BJ (cell line): ENCODE measurements at regions not wholly inside any gene's neighbourhood (a gene's known extent, or its start where the extent isn't known, plus 50 kb on each side); places are given as distances from the start of the nearest gene placed in this dataset.

ENCODE experiments used
- CTCF ChIA-PET: fragments of 350-600 bp; formaldehyde crosslinking; extraction: SDS; loops from one replicate; lab custom pipeline; 2021; ENCODE audit warnings: antibody characterized with exemption, inconsistent platforms; lab: Yijun Ruan, JAX
- POLR2A ChIA-PET: fragments of 300-600 bp; sonication (Branson Sonifier 250); formaldehyde crosslinking; extraction: SDS; loops from one replicate; lab custom pipeline; 2021; ENCODE audit warnings: antibody characterized with exemption; lab: Charles Lee
- DNase-seq: peaks from one replicate; pipeline ENCODE4 v3.0.0-alpha.2; 2011; ENCODE audit warnings: low read depth
- H3K27me3 ChIP-seq: 2 replicates; pipeline ENCODE4 v1.6.0; 2011; ENCODE audit warnings: low read length; ENCODE audit not compliant: control insufficient read depth, insufficient read depth
- H3K36me3 ChIP-seq: 2 replicates; pipeline ENCODE4 v1.5.1; 2011; ENCODE audit warnings: low read length; ENCODE audit not compliant: control insufficient read depth, insufficient read depth
- H3K4me3 ChIP-seq: 2 replicates; pipeline ENCODE4 v1.5.1; 2011; ENCODE audit warnings: low read depth, mild to moderate bottlenecking, control low read depth, low read length
- CTCF ChIP-seq: IDR thresholded peaks from 2 replicates; pipeline ENCODE4 v1.5.1; 2011; ENCODE audit warnings: low read depth, mild to moderate bottlenecking, control low read depth, inconsistent platforms, low read length, moderate library complexity; ENCODE audit not compliant: insufficient read depth

- TF ChIP-seq CTCF = no peak
- POLR2A ChIA-PET = no interaction called here
- CTCF ChIA-PET = no interaction called here
- Histone ChIP-seq H3K36me3 (no peaks in the 10 kb centered on the region), H3K27me3 (no peaks in the 10 kb centered on the region), H3K4me3 (no peak overlapping the region)
- no peak for DNase-seq
Observed at GRCh38 chr1:55654171-55654570, 439.0 kb upstream of the USP24 start.

GRCh38 chr1:55650444-55650843, 435.3 kb upstream of the USP24 start:
- H3K36me3 ChIP-seq = no peaks in the 10 kb centered on the region
- ChIA-PET POLR2A (no interaction called here), CTCF (no interaction called here)

GRCh38 chr1:55646181-55646580, 431.0 kb upstream of the USP24 start:
- POLR2A ChIA-PET = no interaction called here
- TF ChIP-seq CTCF = no peak
- no peaks in the 10 kb centered on the region for H3K36me3 ChIP-seq
- H3K27me3 ChIP-seq = no peaks in the 10 kb centered on the region
- no peak for DNase-seq
- no peak overlapping the region for H3K4me3 ChIP-seq
- CTCF ChIA-PET = no interaction called here

More at GRCh38 chr1:55650444-55650843, 435.3 kb upstream of the USP24 start:
- Histone ChIP-seq H3K4me3 (no peak overlapping the region), H3K27me3 (no peaks in the 10 kb centered on the region)
- no peak for TF ChIP-seq CTCF
- DNase-seq = no peak

- Histone ChIP-seq H3K36me3 (no peaks in the 10 kb centered on the region), H3K27me3 (no peaks in the 10 kb centered on the region), H3K4me3 (no peak overlapping the region)
- DNase-seq = no peak
- CTCF ChIA-PET = no interaction called here
- TF ChIP-seq CTCF = no peak
- POLR2A ChIA-PET = no interaction called here
Observed at GRCh38 chr1:55645270-55645669, 430.1 kb upstream of the USP24 start.

- TF ChIP-seq CTCF = no peak
- no peaks in the 10 kb centered on the region for H3K36me3 ChIP-seq
- ChIA-PET CTCF (no interaction called here), POLR2A (no interaction called here)
- H3K4me3 ChIP-seq = no peak overlapping the region
- H3K27me3 ChIP-seq = no peaks in the 10 kb centered on the region
- no peak for DNase-seq
Observed at GRCh38 chr1:55641947-55642346, 426.8 kb upstream of the USP24 start.
